H1 (cell line): ENCODE measurements at regions not wholly inside any gene's neighbourhood (a gene's known extent, or its start where the extent isn't known, plus 50 kb on each side); places are given as distances from the start of the nearest gene placed in this dataset.

ENCODE experiments used
- EGR1 ChIP-seq: IDR thresholded peaks from 2 replicates; pipeline ENCODE4 v1.6.1; 2011; ENCODE audit warnings: low read depth, low read length, borderline replicate concordance
- GABPA ChIP-seq: IDR thresholded peaks from 2 replicates; pipeline ENCODE4 v1.6.1; 2011; ENCODE audit warnings: mild to moderate bottlenecking, low read length, moderate library complexity, borderline replicate concordance; ENCODE audit not compliant: insufficient read depth
- RAD21 ChIP-seq, 2 experiments: IDR thresholded peaks in 1 of 2; conservative IDR thresholded peaks in 1 of 2; 2 replicates each; pipeline ENCODE4 v1.6.1; 2011; ENCODE audit warnings: low read depth in 2 of 2, low read length in 2 of 2, improper control_type of control experiment in 1 of 2, inconsistent platforms in 1 of 2, mild to moderate bottlenecking in 1 of 2, moderate library complexity in 1 of 2
- TAF1 ChIP-seq: IDR thresholded peaks from 2 replicates; pipeline ENCODE4 v1.6.1; 2011; ENCODE audit warnings: mild to moderate bottlenecking, low read depth, low read length

GRCh38 chr6:1079525-1079924 is 232.4 kb upstream of the FOXQ1 start:
- TF ChIP-seq GABPA (no peak), TAF1 (no peak), RAD21 (IDR thresholded peaks at IDR 0.05 in 1 of 2, conservative IDR thresholded peaks at IDR 0.05 in 1 of 2; ENCODE audit: low read depth in 2 of 2, low read length in 2 of 2) (no peak), EGR1 (no peak)
